Fibroblast of gingiva (primary cell): ENCODE measurements at regions not wholly inside any gene's neighbourhood (a gene's known extent, or its start where the extent isn't known, plus 50 kb on each side); places are given as distances from the start of the nearest gene placed in this dataset.
A peak's percentile ranks its signal among the peaks of the same experiment; 100 is the strongest.
"Not testable (repeated sequence)": the region's sequence is repeated elsewhere in the genome, so short reads cannot be mapped to it uniquely, and the experiment has no call there.

ENCODE experiments used
- DNase-seq: peaks from one replicate; pipeline ENCODE4 v3.0.0-alpha.2; 2011; ENCODE audit warnings: low read depth

DNA sequence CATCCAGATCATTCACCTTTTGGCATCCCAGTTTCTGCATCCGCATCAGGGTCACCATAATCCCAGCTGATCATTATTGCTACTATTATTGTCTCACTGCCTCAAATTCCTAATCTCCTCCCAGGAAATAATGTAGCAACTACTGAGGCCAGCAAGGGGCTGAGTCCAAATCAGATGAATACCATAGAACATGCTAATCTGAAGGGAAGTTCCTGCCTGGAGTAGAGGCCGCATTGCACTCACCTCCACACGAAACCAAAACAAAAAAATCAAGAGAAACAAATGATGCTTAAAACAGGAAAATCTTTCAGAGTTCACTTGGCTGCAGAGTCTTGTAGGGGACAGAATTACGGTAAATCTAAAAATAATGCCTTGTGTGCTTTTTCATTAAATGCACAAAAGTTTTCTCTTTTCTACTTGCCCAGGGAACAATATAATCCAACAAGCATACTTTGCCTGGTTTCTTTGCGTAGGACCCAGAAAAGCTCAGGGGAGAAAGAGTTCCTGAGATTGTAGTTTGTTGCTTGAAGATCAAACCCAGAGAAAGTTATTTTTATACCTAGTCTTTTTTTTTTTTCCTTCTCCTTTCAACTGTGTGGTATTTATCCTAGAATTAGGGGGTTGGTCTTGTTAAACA, 87.7 kb upstream of the KLF4 start:
- no peak for DNase-seq

DNA sequence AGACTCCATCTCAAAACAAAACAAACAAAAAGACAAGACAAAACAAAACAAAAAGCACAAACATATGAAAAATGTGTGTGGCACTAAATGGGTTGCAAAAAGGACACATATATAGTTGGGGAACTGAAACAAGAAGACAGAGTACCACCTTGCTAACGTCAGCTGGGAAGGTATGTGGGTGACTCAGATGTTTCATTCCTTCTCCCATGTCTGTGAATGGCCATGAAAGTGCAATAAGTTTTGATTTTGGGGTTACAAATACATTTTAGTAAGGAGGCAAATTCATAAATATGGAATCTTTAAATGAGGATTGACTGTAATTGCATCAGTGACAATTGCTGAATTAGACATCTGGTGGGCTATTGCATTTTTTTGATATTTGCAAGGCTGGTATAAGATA, 81.6 kb upstream of the KLF4 start:
- DNase-seq, result no peak

DNA sequence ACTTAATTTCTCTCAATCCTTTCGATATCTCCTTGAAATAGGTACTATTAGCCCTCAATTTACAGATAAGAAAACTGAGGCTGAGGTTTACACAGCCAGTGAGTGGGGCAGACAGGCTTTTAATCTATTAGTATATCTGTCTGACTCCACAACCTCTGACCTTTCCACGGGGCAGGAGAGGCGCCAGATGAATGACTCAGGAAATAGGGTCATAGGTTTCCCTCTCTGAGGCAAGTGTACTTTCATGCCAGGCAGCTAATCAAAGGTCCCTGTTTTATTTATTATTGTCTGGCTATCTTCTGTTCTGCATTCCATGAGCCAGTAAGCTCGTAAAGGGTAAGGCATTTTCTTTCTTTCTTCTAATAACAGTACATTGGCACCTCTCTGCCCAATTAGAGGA, 79.6 kb upstream of the KLF4 start:
- DNase-seq, result peak; percentile 56

DNA sequence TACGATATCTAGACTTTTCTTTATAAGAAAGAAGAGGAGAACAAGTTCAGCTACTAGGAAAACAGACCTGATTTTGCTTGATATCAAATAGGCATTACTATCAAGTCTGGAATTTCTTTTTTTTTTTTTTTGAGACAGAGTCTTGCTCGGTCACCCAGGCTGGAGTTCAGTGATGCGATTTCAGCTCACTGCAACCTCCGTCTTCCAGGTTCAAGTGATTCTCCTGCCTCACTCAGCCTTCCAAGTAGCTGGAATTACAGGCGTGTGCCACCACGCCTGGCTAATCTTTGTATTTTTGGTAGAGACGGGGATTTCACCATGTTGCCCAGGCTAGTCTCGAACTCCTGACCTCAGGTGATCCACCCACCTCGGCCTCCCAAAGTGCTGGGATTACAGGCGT, 78.8 kb upstream of the KLF4 start:
- not testable (repeated sequence) for DNase-seq

GRCh38 chr9:107567462-107567861, 77.9 kb upstream of the KLF4 start:
- DNase-seq, result no peak

DNA sequence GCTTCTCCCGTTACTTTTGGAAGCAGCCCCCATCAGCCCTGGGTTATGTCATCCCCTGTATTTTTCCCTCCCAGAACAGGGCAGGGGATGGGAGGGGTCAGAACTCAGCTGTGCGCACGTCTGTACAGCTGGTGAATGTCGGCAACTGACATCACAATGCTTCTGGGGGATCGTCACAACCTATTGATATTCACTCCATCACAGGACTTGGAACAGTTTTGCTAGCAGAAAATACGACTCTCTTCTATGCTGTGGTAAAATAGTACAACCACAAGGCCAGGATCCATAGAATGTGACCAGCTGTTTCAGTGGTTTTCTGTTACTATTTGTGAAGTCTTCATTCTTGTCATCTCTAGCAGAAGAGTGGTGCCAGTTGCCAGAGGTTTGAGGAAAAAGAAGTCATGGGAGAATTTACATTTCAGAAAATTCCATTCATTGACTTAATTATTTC, 77.1 kb upstream of the KLF4 start:
- DNase-seq, result peak; percentile 34

DNA sequence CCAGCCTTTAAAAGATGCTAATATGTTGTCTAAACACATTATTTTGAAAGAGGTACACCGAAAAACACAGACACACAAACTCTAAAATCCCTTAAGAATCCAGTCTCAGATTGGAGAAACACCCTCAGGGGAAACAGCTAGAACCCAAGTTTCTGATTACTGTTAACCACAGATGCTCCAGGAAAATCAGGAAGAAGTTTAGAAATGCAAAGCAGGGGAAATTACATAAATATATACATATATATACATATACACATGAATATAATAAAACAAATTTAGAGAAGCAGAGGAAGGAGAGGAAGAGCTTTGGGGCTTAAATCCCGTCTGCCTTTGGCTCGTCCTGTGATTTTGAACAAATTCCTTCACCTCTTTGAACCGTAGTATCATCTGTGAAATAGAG, 73.2 kb upstream of the KLF4 start:
- no peak for DNase-seq

DNA sequence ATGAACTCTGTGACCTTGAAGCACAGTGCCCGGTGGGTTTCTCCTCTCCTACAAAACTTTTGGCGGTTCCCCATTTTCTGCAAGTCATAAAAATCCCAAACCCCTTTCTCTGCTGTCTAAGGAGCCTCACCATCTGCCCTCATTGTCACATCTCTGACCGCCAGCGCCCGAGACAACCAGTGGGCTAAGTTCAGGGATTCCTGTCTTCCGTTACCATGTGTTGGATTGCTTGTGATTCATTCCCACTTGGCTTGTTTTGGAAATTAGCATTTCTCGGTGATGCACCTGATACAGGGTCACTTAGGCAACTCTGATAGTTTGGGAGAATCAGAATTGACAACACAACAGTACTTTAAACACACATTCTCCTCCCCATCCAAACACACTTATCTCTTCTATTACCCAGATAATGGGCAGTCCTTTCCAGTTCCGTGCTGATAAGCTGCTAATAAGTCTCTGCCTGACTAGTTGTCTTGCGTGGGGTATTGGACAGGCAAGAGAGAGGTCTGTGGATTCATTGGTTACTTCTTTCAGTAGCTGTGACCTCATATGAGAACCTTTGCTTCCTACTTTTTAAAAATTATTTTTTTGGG, 70.0 kb upstream of the KLF4 start:
- DNase-seq, result no peak

DNA sequence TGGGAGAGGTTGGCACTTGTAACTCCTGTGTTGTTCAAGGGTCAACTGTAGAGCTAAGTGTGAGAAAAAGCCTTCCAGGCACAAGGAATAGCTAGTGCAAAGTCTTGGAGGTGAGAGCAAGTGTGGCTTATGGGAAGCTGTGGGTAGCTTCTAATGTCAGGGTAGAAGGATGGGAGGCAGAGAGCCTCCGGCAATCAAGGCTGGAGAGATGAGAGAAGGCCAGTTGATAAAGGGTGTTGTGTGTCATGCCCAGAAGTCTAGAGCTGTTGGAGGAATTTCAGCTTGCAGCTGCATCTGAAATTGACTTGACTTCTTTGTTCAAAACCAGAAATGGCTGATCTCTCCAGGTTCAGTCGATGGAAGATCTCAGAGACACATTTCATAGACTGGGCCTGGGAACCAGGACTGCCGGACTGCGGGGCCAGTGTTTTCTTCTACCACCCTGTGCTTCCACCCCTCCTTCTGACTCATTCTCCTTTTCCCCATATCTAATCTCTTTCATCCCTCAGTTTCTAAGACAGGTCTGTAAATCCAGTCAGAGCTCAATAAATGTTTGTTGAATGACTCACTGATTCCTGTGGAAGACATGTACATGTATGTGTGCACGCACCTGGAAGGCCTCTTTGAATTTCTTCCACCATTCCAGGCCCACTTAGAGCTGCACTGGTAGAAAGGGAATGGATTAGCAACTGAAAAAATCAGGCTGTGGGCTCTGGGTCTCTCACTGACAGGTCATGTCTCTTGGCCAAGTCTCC, 67.8 kb upstream of the KLF4 start:
- DNase-seq, result no peak

GRCh38 chr9:107554636-107555035, 65.1 kb upstream of the KLF4 start:
- no peak for DNase-seq

DNA sequence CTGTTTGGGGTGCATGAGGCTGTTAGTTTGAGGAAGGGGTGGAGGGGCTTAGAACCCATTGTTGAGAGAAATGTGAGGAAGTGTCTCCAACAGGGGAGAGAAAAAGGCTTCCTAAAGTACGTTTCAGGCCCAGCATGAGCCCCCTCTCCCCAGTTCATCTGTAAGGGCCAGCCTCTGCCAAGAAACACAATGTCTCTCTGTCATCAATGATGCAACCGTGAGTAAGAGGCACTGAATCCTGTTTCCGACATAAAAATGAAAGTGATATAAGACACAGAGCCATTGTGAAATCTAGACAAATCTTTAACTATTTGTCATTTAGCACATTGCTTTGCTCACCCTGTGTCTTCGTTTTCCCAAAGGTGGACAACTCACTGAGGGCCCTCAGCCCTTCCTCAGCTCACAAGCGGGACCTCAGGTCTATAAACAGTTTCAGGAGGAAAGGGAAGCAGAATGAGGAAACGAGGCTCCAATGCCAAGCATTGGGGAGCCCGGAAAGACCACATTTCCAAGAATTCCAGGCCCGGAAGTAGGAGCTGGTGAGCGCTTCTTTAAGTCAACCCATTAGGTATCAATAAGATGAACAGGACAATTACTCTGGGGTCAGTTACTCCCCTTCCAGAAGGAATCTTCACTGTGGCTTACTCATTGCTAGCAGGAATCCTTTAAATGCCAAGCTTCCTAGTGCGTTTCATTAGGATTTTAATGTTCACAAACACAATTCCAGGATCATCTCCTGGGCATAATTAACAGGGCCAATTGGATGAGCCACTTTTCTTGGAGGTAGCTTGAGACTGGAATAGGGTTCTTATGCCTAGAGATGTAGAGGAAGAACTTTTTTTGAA, 59.0 kb upstream of the KLF4 start:
- DNase-seq, result peak; percentile 94

DNA sequence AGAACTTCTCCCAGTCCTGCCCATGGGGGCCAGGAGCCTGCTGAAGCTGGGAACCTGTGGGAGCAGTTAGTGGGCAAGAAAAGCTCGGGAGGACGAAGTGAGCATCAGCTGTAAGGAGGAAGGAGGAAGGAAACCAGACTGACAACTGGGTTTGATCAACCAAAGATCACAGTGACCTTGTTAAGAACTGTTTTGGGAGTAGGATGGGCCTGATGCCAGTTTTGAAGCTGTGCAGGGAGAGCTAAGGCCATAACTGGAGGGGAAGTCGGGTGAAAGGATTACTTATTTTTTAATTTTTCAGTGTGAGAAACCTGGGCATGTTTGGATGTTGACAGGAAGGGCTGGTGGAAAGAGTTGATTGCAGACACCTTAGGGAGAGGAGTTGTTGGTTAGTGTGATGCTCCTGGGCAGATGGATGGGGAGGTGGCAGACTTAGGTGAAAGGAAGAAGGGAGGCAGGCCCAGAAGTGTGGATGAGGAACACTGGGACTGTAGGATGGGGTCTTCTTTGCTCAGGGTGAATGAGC, 58.3 kb upstream of the KLF4 start:
- DNase-seq, result no peak

DNA sequence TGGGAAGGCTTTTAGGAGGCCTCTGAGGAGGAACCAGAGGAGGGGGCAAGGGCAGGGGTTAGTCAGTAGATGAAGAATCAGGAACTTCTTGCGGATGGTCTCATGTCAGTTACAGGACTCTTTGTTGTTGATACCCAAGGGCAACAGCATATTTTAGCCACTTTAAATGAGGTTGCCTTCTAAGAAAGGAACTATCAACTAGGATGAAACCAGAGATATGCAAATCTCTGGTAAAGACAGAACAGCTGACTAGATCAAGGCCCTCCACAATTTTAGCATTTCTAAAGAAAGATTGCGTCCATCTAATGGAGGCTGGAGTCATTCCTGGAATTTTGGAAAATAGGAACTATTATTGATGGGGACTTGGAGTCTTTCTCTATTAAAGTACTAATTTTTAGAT, 57.7 kb upstream of the KLF4 start:
- no peak for DNase-seq

DNA sequence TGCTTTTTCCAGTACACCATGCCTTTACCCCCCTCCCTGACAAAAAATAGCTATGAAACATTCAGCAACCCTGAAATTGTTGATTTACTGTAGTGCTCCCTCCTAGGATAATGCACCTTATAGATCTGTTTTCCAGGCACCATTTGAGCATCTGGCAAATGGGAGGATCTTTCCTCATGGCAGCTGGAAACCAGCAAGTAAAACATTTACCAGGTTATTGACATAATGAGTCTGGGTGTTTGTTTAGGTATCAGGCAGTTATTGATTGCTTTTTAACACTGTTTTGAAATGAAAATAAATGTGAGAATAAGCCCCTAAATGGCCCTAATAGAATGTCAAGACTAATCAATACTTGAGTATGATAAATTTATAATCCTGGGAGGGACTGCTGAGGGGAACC, 57.3 kb upstream of the KLF4 start:
- DNase-seq, result no peak

GRCh38 chr9:107545036-107545435, 55.5 kb upstream of the KLF4 start:
- DNase-seq, result no peak

DNA sequence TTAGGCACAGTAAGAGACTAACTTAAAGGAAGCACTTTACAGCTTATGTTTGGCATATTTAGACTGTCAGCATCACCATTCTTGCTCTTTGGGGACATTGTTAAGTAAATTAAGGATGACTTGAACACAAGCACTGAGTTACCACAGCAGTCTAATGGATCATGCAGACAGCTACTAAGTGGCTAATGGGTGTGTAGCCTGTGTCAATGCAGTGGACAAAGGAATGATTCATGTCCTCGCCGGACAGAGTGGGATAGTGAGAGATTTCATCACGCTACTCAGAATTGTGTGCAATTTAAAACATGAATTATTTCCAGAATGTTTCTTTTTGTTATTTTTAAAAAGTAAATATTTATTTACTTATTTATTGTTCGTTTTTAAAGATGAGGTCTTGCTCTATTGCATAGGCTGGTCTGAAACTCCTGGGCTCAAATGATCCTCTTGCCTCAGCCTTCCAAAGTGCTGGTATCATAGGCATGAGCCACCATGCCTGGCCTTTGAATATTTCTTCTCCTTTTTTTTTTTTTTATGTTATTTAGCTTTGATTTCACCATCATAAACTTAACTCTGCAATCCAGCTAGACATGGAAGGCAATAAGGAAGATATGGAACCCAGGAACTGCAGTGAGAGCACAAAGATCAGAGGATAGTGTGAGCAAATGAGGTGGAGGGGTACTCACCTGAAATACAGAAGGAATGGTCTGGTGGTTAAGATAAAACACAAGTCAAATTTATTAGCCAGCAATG, 53.0 kb upstream of the KLF4 start:
- DNase-seq, result peak; percentile 39

DNA sequence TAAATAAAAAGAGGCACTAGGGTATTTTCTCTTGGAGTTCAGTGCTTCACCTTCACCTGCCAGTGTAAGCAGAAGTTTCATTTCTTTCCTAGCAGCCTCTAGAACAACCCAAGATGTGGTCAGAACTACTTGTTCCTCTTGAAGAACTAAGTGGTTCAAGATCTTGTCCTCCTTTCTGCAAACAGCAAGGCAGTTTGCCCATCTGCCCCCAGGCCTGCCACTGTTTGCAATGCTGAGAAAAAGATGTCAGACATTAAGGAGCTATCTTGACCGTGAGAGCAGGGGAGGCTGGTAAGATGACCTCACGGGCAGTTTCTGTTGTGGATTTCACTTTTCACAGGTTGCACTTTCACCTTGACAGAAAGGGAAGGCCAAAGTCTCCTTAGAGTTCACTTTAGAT, 52.0 kb upstream of the KLF4 start:
- no peak for DNase-seq

GRCh38 chr9:107540164-107540561, 50.6 kb upstream of the KLF4 start:
- DNase-seq, result peak; percentile 34

- peak; percentile 43 for DNase-seq
Observed at GRCh38 chr9:107539427-107540163, 50.0 kb upstream of the KLF4 start.
